HEK293 (cell line): ENCODE measurements at regions not wholly inside any gene's neighbourhood (a gene's known extent, or its start where the extent isn't known, plus 50 kb on each side); places are given as distances from the start of the nearest gene placed in this dataset.

ENCODE experiments used
- ATF2 ChIP-seq: fragments of 450-650 bp; formaldehyde crosslinking; IDR thresholded peaks from 2 replicates; pipeline ENCODE4 v1.5.1; 2016; ENCODE audit warnings: missing biosample characterization, missing genetic modification characterization, low read depth
- TCF7L2 ChIP-seq: IDR thresholded peaks from 2 replicates; pipeline ENCODE4 v1.6.1; 2011; ENCODE audit warnings: low read depth, mild to moderate bottlenecking, inconsistent platforms, low read length, moderate library complexity, borderline replicate concordance
- ZNF24 ChIP-seq: fragments of 450-650 bp; formaldehyde crosslinking; IDR thresholded peaks from 2 replicates; pipeline ENCODE4 v1.5.1; 2016; ENCODE audit warnings: missing biosample characterization, missing genetic modification characterization

GRCh38 chr6:148041546-148041945 is 301.1 kb upstream of the SASH1 start:
- TF ChIP-seq ZNF24 (tag by site-specific recombination) (no peak), ATF2 (no peak), TCF7L2 (no peak)
